Panc1 (cell line): ENCODE measurements at regions not wholly inside any gene's neighbourhood (a gene's known extent, or its start where the extent isn't known, plus 50 kb on each side); places are given as distances from the start of the nearest gene placed in this dataset.

Experiments used
- ATAC-seq: fragments of 200-7000 bp; cut with Tn5 transposase; 2 replicates; pipeline ENCODE4 v1.9.1; 2020; ENCODE audit warnings: mild to moderate bottlenecking, moderate library complexity
- BruUV-seq: library from RNA; stranded (reverse); fragments of 400-500 nt; replicated peaks from 2 replicates; lab custom pipeline; 2021; lab: Mats Ljungman, UMichigan
- CTCF ChIA-PET: fragments of 300-600 bp; sonication (Branson Sonifier 250); formaldehyde crosslinking; loops from one replicate; lab custom pipeline; 2022; ENCODE audit warnings: antibody characterized with exemption; lab: Charles Lee
- POLR2A ChIA-PET: fragments of 300-600 bp; sonication (Branson Sonifier 250); formaldehyde crosslinking; loops from one replicate; lab custom pipeline; 2022; ENCODE audit warnings: antibody characterized with exemption; lab: Charles Lee
- DNase-seq: peaks from one replicate; pipeline ENCODE4 v3.0.0-alpha.2; 2010; ENCODE audit warnings: low read depth, low spot score
- H3K27ac ChIP-seq: 2 replicates; pipeline ENCODE4 v1.5.1; 2011; ENCODE audit warnings: mild to moderate bottlenecking, low read length, inconsistent platforms
- H3K27me3 ChIP-seq: fragments of 200-500 bp; sonication (Bioruptor generic); 2 replicates; pipeline ENCODE4 v1.6.0; 2014; ENCODE audit warnings: low read length, inconsistent platforms; ENCODE audit not compliant: control insufficient read depth, insufficient read depth
- H3K36me3 ChIP-seq: fragments of 200-500 bp; sonication (Bioruptor generic); 2 replicates; pipeline ENCODE4 v1.5.1; 2014; ENCODE audit warnings: inconsistent platforms, mild to moderate bottlenecking, low read length, moderate library complexity; ENCODE audit not compliant: control insufficient read depth, insufficient read depth
- H3K4me1 ChIP-seq: 2 replicates; pipeline ENCODE4 v1.5.1; 2011; ENCODE audit warnings: inconsistent platforms, mild to moderate bottlenecking, low read length, moderate library complexity; ENCODE audit not compliant: control insufficient read depth, insufficient read depth
- H3K4me3 ChIP-seq, 2 experiments: 2 replicates each; pipeline ENCODE4 v1.5.1; 2011 to 2012; ENCODE audit warnings: low read depth in 2 of 2, low read length in 2 of 2, mild to moderate bottlenecking in 2 of 2, inconsistent platforms in 1 of 2, moderate library complexity in 1 of 2
- H3K9me3 ChIP-seq: fragments of 200-500 bp; sonication (Bioruptor generic); 2 replicates; pipeline ENCODE4 v1.5.1; 2014; ENCODE audit warnings: low read depth, mild to moderate bottlenecking, inconsistent platforms, low read length, moderate library complexity; ENCODE audit not compliant: control insufficient read depth, insufficient read depth
- POLR2AphosphoS5 ChIP-seq: IDR thresholded peaks from 2 replicates; pipeline ENCODE4 v1.6.1; 2012; ENCODE audit warnings: mild to moderate bottlenecking, low read depth, low read length, moderate library complexity
- REST ChIP-seq, 2 experiments: IDR thresholded peaks; 2 replicates each; pipeline ENCODE4 v1.6.1; 2011 to 2012; ENCODE audit warnings: low read depth in 2 of 2, control low read depth in 1 of 2, low read length in 1 of 2, mild to moderate bottlenecking in 1 of 2, moderate library complexity in 1 of 2; ENCODE audit not compliant: insufficient read depth in 1 of 2
- SIN3A ChIP-seq: IDR thresholded peaks from 2 replicates; pipeline ENCODE4 v1.6.1; 2012; ENCODE audit warnings: low read depth, mild to moderate bottlenecking, low read length, moderate library complexity, borderline replicate concordance; ENCODE audit not compliant: insufficient read depth
- TCF7L2 ChIP-seq: IDR thresholded peaks from 2 replicates; pipeline ENCODE4 v1.6.1; 2011; ENCODE audit warnings: mild to moderate bottlenecking, low read depth, low read length, inconsistent platforms
- in situ Hi-C: cut with HindIII; loops from 2 replicates; pipeline ENCODE4 v1.10.0; 2016; ENCODE audit warnings: low sequenced_read_pairs, low pct_unique_long_range_greater_than_20kb
- intact Hi-C: fragments of 100-400 bp; cut with micrococcal nuclease; formaldehyde crosslinking; loops from one replicate; pipeline ENCODE4 v1.10.0; 2022; ENCODE audit not compliant: unreplicated experiment
- TF ChIP-seq, protein P1 (sequence below): fragments of 450-650 bp; IDR thresholded peaks from 2 replicates; pipeline ENCODE4 v1.5.1; 2017; ENCODE audit warnings: mild to moderate bottlenecking

DNA sequence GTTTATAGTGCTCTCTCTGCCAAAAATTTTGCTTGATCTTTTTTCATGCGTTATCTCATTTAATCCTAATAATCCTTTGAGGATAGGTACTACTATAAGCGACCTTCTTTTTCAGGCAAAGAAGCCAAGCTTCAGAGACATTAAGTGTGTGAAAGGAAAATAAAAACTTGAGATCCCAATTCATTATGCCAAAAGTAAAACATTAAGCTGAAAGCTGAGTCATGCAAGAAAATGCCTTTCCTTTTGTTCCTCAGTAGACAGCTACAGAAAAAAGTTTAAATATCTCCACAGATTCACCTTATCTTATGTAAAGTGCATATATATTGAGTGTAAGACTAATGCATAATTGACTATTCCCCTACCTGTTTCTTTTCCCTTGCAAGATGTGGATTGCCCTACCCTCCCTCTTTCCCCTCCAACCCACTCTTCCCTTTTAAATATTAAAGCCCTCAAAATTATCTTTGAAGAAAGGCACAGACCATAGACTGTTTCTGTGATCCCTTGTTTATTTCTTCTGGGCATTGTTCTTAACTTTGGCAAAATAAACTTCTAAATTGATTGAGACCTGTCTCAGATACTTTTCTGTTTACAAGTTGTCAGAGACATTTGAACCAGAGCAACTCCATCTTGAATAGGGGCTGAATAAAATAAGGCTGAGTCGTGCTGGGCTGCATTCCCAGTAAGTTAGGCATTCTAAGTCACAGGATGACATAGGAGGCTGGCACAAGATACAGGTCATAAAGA, 1139.9 kb upstream of the LRRN3 start:
- DNase-seq, result no peak
- BruUV-seq, result no TSS peak
- intact Hi-C loops (no loop called here), in situ Hi-C loops (no loop called here)
- POLR2A ChIA-PET, result no interaction called here
- no peak for TF ChIP-seq TCF7L2
- no peak for TF ChIP-seq POLR2AphosphoS5
- no peak for TF ChIP-seq REST (IDR thresholded peaks at IDR 0.05; ENCODE audit: insufficient read depth in 1 of 2, low read depth in 2 of 2, low read length in 1 of 2)
- Histone ChIP-seq H3K27ac (no peak overlapping the region), H3K9me3 (no peaks in the 10 kb centered on the region), H3K27me3 (no peaks in the 10 kb centered on the region), H3K36me3 (no peaks in the 10 kb centered on the region), H3K4me3 (no peak overlapping the region), H3K4me1 (no peaks in the 10 kb centered on the region)
- ATAC-seq, result no peak
- CTCF ChIA-PET, result no interaction called here

GRCh38 chr7:109951565-109951928, 1139.4 kb upstream of the LRRN3 start:
- H3K27ac ChIP-seq, result no peak overlapping the region
- H3K4me3 ChIP-seq, result no peak overlapping the region
- ChIA-PET CTCF (no interaction called here), POLR2A (no interaction called here)
- intact Hi-C loops (no loop called here), in situ Hi-C loops (no loop called here)
- no peaks in the 10 kb centered on the region for H3K36me3 ChIP-seq
- H3K4me1 ChIP-seq, result no peaks in the 10 kb centered on the region
- DNase-seq (no peak), ATAC-seq (no peak)
- TF ChIP-seq REST (IDR thresholded peaks at IDR 0.05; ENCODE audit: insufficient read depth in 1 of 2, low read depth in 2 of 2, low read length in 1 of 2) (no peak), POLR2AphosphoS5 (no peak), SIN3A (no peak), TCF7L2 (no peak)
- TF ChIP-seq, protein P1, sequence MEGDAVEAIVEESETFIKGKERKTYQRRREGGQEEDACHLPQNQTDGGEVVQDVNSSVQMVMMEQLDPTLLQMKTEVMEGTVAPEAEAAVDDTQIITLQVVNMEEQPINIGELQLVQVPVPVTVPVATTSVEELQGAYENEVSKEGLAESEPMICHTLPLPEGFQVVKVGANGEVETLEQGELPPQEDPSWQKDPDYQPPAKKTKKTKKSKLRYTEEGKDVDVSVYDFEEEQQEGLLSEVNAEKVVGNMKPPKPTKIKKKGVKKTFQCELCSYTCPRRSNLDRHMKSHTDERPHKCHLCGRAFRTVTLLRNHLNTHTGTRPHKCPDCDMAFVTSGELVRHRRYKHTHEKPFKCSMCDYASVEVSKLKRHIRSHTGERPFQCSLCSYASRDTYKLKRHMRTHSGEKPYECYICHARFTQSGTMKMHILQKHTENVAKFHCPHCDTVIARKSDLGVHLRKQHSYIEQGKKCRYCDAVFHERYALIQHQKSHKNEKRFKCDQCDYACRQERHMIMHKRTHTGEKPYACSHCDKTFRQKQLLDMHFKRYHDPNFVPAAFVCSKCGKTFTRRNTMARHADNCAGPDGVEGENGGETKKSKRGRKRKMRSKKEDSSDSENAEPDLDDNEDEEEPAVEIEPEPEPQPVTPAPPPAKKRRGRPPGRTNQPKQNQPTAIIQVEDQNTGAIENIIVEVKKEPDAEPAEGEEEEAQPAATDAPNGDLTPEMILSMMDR, result no peak
- H3K27me3 ChIP-seq, result no peaks in the 10 kb centered on the region
- no peaks in the 10 kb centered on the region for H3K9me3 ChIP-seq
- no TSS peak for BruUV-seq
